OCI-LY7 (cell line): ENCODE measurements at regions not wholly inside any gene's neighbourhood (a gene's known extent, or its start where the extent isn't known, plus 50 kb on each side); places are given as distances from the start of the nearest gene placed in this dataset.
"Not testable (repeated sequence)": the region's sequence is repeated elsewhere in the genome, so short reads cannot be mapped to it uniquely, and the experiment has no call there.

ENCODE experiments used
- BruUV-seq: library from RNA; stranded (reverse); fragments of 400-500 nt; replicated peaks from 2 replicates; lab custom pipeline; 2021; lab: Mats Ljungman, UMichigan
- CTCF ChIA-PET: fragments of 300-600 bp; sonication (Branson Sonifier 250); formaldehyde crosslinking; loops from one replicate; lab custom pipeline; 2022; ENCODE audit warnings: antibody characterized with exemption; ENCODE audit not compliant: unreplicated experiment; lab: Charles Lee
- POLR2A ChIA-PET: fragments of 300-600 bp; sonication (Branson Sonifier 250); formaldehyde crosslinking; loops from one replicate; lab custom pipeline; 2022; ENCODE audit warnings: antibody characterized with exemption; lab: Charles Lee
- DNase-seq: peaks from one replicate; pipeline ENCODE4 v3.0.0-alpha.2; 2015; ENCODE audit warnings: low spot score
- H2AFZ ChIP-seq: fragments of 200-600 bp; sonication (generic), shearing (Covaris generic); 2 replicates; pipeline ENCODE4 v1.6.1; 2014; ENCODE audit warnings: mild to moderate bottlenecking, antibody characterized with exemption, low read length, moderate library complexity
- H3K27ac ChIP-seq: fragments of 200-600 bp; sonication (generic); 2 replicates; pipeline ENCODE4 v1.5.1; 2014; ENCODE audit warnings: mixed run types, low read depth, mild to moderate bottlenecking, moderate library complexity, low read length, inconsistent platforms; ENCODE audit not compliant: poor library complexity, severe bottlenecking
- H3K36me3 ChIP-seq: fragments of 200-600 bp; sonication (generic); 2 replicates; pipeline ENCODE4 v1.6.1; 2014; ENCODE audit warnings: mild to moderate bottlenecking, antibody characterized with exemption, low read length, moderate library complexity, mixed read lengths; ENCODE audit not compliant: insufficient read depth
- H3K4me1 ChIP-seq: fragments of 200-600 bp; sonication (generic); 2 replicates; pipeline ENCODE4 v1.5.1; 2014; ENCODE audit warnings: mild to moderate bottlenecking, low read length; ENCODE audit not compliant: insufficient read depth, poor library complexity, severe bottlenecking
- H3K4me2 ChIP-seq: fragments of 200-600 bp; sonication (generic); 2 replicates; pipeline ENCODE4 v1.6.1; 2014; ENCODE audit warnings: mild to moderate bottlenecking, low read length
- H3K4me3 ChIP-seq: fragments of 200-600 bp; sonication (generic); 2 replicates; pipeline ENCODE4 v1.5.1; 2014; ENCODE audit warnings: mild to moderate bottlenecking, low read depth, low read length; ENCODE audit not compliant: poor library complexity, severe bottlenecking
- H3K79me2 ChIP-seq: fragments of 200-600 bp; sonication (generic); 2 replicates; pipeline ENCODE4 v1.6.1; 2016; ENCODE audit warnings: low read depth, mild to moderate bottlenecking, low read length, moderate library complexity, mixed read lengths; ENCODE audit not compliant: insufficient read depth
- H3K9me2 ChIP-seq: fragments of 200-600 bp; sonication (generic); 2 replicates; pipeline ENCODE4 v1.6.1; 2016; ENCODE audit warnings: mild to moderate bottlenecking, low read length, mixed read lengths; ENCODE audit not compliant: insufficient read depth
- H3K9me3 ChIP-seq: fragments of 200-600 bp; sonication (generic); 2 replicates; pipeline ENCODE4 v1.6.1; 2014; ENCODE audit warnings: mild to moderate bottlenecking, mixed run types, low read length, mixed read lengths
- H4K20me1 ChIP-seq: fragments of 200-600 bp; sonication (generic); 2 replicates; pipeline ENCODE4 v1.6.1; 2014; ENCODE audit warnings: mild to moderate bottlenecking, antibody characterized with exemption, low read length, moderate library complexity, mixed read lengths; ENCODE audit not compliant: insufficient read depth
- CTCF ChIP-seq: fragments of 200-600 bp; sonication (generic); conservative IDR thresholded peaks from 2 replicates; pipeline ENCODE4 v1.5.1; 2014; ENCODE audit warnings: mild to moderate bottlenecking, antibody characterized with exemption, low read length, moderate library complexity, mixed read lengths
- EZH2phosphoT487 ChIP-seq: fragments of 200-600 bp; sonication (generic); IDR thresholded peaks from 2 replicates; pipeline ENCODE4 v1.6.1; 2018; ENCODE audit warnings: low read depth, borderline replicate concordance, mild to moderate bottlenecking, mixed run types, antibody characterized with exemption, low read length, moderate library complexity, mixed read lengths
- intact Hi-C: fragments of 100-400 bp; cut with micrococcal nuclease; formaldehyde crosslinking; loops from one replicate; pipeline ENCODE4 v1.10.0; 2022; ENCODE audit not compliant: unreplicated experiment

GRCh38 chr3:905217-905616 lies 187.6 kb upstream of the CNTN6 start:
- BruUV-seq, result no TSS peak
- ChIA-PET POLR2A (no interaction called here), CTCF (no interaction called here)
- no peaks in the 10 kb centered on the region for H4K20me1 ChIP-seq
- no peak overlapping the region for H3K4me2 ChIP-seq
- no peak overlapping the region for H2AFZ ChIP-seq
- no peaks in the 10 kb centered on the region for H3K36me3 ChIP-seq
- intact Hi-C loops, result no loop called here
- H3K4me3 ChIP-seq, result no peak overlapping the region
- DNase-seq, result no peak
- H3K79me2 ChIP-seq, result no peaks in the 10 kb centered on the region
- H3K4me1 ChIP-seq, result no peaks in the 10 kb centered on the region
- H3K9me2 ChIP-seq, result no peaks in the 10 kb centered on the region
- no peak for TF ChIP-seq CTCF
- no peak for TF ChIP-seq EZH2phosphoT487
- H3K27ac ChIP-seq, result no peak overlapping the region
- no peaks in the 10 kb centered on the region for H3K9me3 ChIP-seq

GRCh38 chr3:906739-907138 lies 186.1 kb upstream of the CNTN6 start:
- ChIA-PET CTCF (no interaction called here), POLR2A (interaction anchor here (0.6 kb wide), 1 partner anchor 1534 kb away, joined by 3 read pairs; no protein-coding TSS in a partner anchor)
- no peaks in the 10 kb centered on the region for H3K9me3 ChIP-seq
- H3K4me1 ChIP-seq, result no peaks in the 10 kb centered on the region
- intact Hi-C loops, result no loop called here
- no peaks in the 10 kb centered on the region for H3K36me3 ChIP-seq
- H4K20me1 ChIP-seq, result no peaks in the 10 kb centered on the region
- DNase-seq, result no peak
- TF ChIP-seq CTCF, result no peak
- TF ChIP-seq EZH2phosphoT487, result no peak
- no peak overlapping the region for H3K27ac ChIP-seq
- no peaks in the 10 kb centered on the region for H3K79me2 ChIP-seq
- no peak overlapping the region for H3K4me2 ChIP-seq
- BruUV-seq, result no TSS peak
- H3K4me3 ChIP-seq, result no peak overlapping the region
- no peaks in the 10 kb centered on the region for H3K9me2 ChIP-seq
- no peak overlapping the region for H2AFZ ChIP-seq

- no peaks in the 10 kb centered on the region for H3K36me3 ChIP-seq
- DNase-seq, result no peak
- no peak overlapping the region for H3K4me2 ChIP-seq
- intact Hi-C loops, result no loop called here
- ChIA-PET CTCF (no interaction called here), POLR2A (interaction anchor here (0.6 kb wide), 1 partner anchor 280 kb away, joined by 3 read pairs; no protein-coding TSS in a partner anchor)
- H2AFZ ChIP-seq, result no peak overlapping the region
- no peak overlapping the region for H3K27ac ChIP-seq
- no peak for TF ChIP-seq CTCF
- TF ChIP-seq EZH2phosphoT487, result no peak
- H3K9me2 ChIP-seq, result no peaks in the 10 kb centered on the region
- no peaks in the 10 kb centered on the region for H4K20me1 ChIP-seq
- no peaks in the 10 kb centered on the region for H3K79me2 ChIP-seq
- no peaks in the 10 kb centered on the region for H3K4me1 ChIP-seq
- H3K4me3 ChIP-seq, result no peak overlapping the region
- BruUV-seq, result no TSS peak
- H3K9me3 ChIP-seq, result no peaks in the 10 kb centered on the region
These were observed 184.0 kb upstream of the CNTN6 start for GRCh38 chr3:908839-909238.

- intact Hi-C loops, H3K27ac ChIP-seq, H2AFZ ChIP-seq, H3K4me3 ChIP-seq, H4K20me1 ChIP-seq, H3K9me3 ChIP-seq, H3K4me1 ChIP-seq, H3K9me2 ChIP-seq, CTCF ChIA-PET, BruUV-seq, H3K79me2 ChIP-seq, H3K36me3 ChIP-seq, H3K4me2 ChIP-seq, DNase-seq, POLR2A ChIA-PET: not testable (repeated sequence)
These were observed 180.1 kb upstream of the CNTN6 start for GRCh38 chr3:912717-913116.
